Fibroblast of lung (primary cell): ENCODE measurements at regions not wholly inside any gene's neighbourhood (a gene's known extent, or its start where the extent isn't known, plus 50 kb on each side); places are given as distances from the start of the nearest gene placed in this dataset.

ENCODE experiments used
- DNase-seq, 2 donors: peaks; one replicate each; pipeline versions ENCODE4 v3.0.0 to v3.0.0-alpha.2; 2010; ENCODE audit warnings: low read depth in 2 of 2
- H2AFZ ChIP-seq: 2 replicates; pipeline ENCODE4 v1.5.1; 2012; ENCODE audit warnings: low read length, control low read depth, inconsistent platforms
- H3K27ac ChIP-seq: 2 replicates; pipeline ENCODE4 v1.5.1; 2011; ENCODE audit warnings: low read length, control low read depth; ENCODE audit not compliant: insufficient read depth
- H3K27me3 ChIP-seq: 2 replicates; pipeline ENCODE4 v1.5.1; 2011; ENCODE audit warnings: mild to moderate bottlenecking, low read length; ENCODE audit not compliant: control insufficient read depth, insufficient read depth
- H3K36me3 ChIP-seq: 2 replicates; pipeline ENCODE4 v1.5.1; 2011; ENCODE audit warnings: low read length; ENCODE audit not compliant: control insufficient read depth, insufficient read depth
- H3K4me1 ChIP-seq: 2 replicates; pipeline ENCODE4 v1.5.1; 2011; ENCODE audit warnings: low read length; ENCODE audit not compliant: control insufficient read depth, insufficient read depth; ENCODE audit errors: extremely low read depth
- H3K4me2 ChIP-seq: 2 replicates; pipeline ENCODE4 v1.5.1; 2011; ENCODE audit warnings: low read length, control low read depth; ENCODE audit not compliant: insufficient read depth; ENCODE audit errors: extremely low read depth
- H3K4me3 ChIP-seq, 4 experiments: fragments of 200-600 bp in 1 of 4; sonication (generic) in 1 of 4; replicated peaks in 1 of 4; 2 replicates each; pipeline ENCODE4 v1.5.1; 2011 to 2016; ENCODE audit warnings: low read length in 4 of 4, low read depth in 3 of 4, mild to moderate bottlenecking in 3 of 4, control low read depth in 2 of 4, inconsistent platforms in 1 of 4, mixed read lengths in 1 of 4; ENCODE audit not compliant: insufficient read depth in 1 of 4; ENCODE audit errors: control extremely low read depth in 1 of 4
- H3K79me2 ChIP-seq: 2 replicates; pipeline ENCODE4 v1.5.1; 2012; ENCODE audit warnings: mild to moderate bottlenecking, low read length, inconsistent platforms; ENCODE audit not compliant: control insufficient read depth, insufficient read depth
- H3K9ac ChIP-seq: 2 replicates; pipeline ENCODE4 v1.5.1; 2011; ENCODE audit warnings: mild to moderate bottlenecking, low read length, control low read depth; ENCODE audit not compliant: insufficient read depth
- H3K9me3 ChIP-seq: 2 replicates; pipeline ENCODE4 v1.5.1; 2012; ENCODE audit warnings: low read depth, low read length; ENCODE audit not compliant: control insufficient read depth, insufficient read depth
- H4K20me1 ChIP-seq: 2 replicates; pipeline ENCODE4 v1.5.1; 2011; ENCODE audit warnings: low read length; ENCODE audit not compliant: control insufficient read depth, insufficient read depth; ENCODE audit errors: extremely low read depth
- EZH2 ChIP-seq: IDR thresholded peaks from 2 replicates; pipeline ENCODE4 v1.5.1; 2012; ENCODE audit warnings: low read length, control low read depth, mild to moderate bottlenecking; ENCODE audit errors: missing control alignments
- TF ChIP-seq, protein P1 (sequence below), 2 donors: IDR thresholded peaks in 1 of 2; conservative IDR thresholded peaks in 1 of 2; 1 replicate in 1 of 2; 2 replicates in 1 of 2; pipeline ENCODE4 v1.5.1; 2011 to 2012; ENCODE audit warnings: low read length in 2 of 2, control low read depth in 1 of 2, inconsistent platforms in 1 of 2, low read depth in 1 of 2, mild to moderate bottlenecking in 1 of 2

DNA sequence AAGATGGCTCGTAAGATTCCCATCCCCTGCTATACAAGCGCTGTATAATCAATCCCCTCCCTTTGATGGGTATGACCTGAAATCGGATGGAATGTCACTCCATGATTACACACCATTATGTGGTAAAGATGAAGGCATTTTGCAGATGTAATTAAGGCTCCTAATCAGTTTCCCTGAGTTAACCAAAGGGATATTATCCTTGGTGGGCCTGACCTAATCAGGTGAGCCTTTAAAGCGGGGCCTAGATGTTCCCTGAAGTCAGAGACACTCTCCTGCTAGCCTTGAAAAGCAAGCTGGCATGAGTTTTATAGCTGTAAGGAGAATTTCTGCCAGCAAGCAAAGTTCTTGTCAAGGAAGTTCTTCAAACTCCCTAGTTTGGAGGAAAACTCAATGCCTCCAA lies 223.8 kb upstream of the FN1 start:
- Histone ChIP-seq H4K20me1 (no peaks in the 10 kb centered on the region), H3K4me2 (no peak overlapping the region), H2AFZ (no peak overlapping the region), H3K4me3 (no peak overlapping the region), H3K9ac (no peak overlapping the region), H3K27me3 (no peaks in the 10 kb centered on the region), H3K27ac (peak overlapping the region; percentile 63), H3K4me1 (peaks cover 16% of the 10 kb centered on the region), H3K9me3 (no peaks in the 10 kb centered on the region), H3K36me3 (no peaks in the 10 kb centered on the region), H3K79me2 (no peaks in the 10 kb centered on the region)
- DNase-seq = no peak
- TF ChIP-seq, protein P1, sequence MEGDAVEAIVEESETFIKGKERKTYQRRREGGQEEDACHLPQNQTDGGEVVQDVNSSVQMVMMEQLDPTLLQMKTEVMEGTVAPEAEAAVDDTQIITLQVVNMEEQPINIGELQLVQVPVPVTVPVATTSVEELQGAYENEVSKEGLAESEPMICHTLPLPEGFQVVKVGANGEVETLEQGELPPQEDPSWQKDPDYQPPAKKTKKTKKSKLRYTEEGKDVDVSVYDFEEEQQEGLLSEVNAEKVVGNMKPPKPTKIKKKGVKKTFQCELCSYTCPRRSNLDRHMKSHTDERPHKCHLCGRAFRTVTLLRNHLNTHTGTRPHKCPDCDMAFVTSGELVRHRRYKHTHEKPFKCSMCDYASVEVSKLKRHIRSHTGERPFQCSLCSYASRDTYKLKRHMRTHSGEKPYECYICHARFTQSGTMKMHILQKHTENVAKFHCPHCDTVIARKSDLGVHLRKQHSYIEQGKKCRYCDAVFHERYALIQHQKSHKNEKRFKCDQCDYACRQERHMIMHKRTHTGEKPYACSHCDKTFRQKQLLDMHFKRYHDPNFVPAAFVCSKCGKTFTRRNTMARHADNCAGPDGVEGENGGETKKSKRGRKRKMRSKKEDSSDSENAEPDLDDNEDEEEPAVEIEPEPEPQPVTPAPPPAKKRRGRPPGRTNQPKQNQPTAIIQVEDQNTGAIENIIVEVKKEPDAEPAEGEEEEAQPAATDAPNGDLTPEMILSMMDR (conservative IDR thresholded peaks at IDR 0.05 in 1 of 2, IDR thresholded peaks at IDR 0.05 in 1 of 2; ENCODE audit: low read depth in 1 of 2, low read length in 2 of 2) = no peak
- no peak for TF ChIP-seq EZH2

DNA sequence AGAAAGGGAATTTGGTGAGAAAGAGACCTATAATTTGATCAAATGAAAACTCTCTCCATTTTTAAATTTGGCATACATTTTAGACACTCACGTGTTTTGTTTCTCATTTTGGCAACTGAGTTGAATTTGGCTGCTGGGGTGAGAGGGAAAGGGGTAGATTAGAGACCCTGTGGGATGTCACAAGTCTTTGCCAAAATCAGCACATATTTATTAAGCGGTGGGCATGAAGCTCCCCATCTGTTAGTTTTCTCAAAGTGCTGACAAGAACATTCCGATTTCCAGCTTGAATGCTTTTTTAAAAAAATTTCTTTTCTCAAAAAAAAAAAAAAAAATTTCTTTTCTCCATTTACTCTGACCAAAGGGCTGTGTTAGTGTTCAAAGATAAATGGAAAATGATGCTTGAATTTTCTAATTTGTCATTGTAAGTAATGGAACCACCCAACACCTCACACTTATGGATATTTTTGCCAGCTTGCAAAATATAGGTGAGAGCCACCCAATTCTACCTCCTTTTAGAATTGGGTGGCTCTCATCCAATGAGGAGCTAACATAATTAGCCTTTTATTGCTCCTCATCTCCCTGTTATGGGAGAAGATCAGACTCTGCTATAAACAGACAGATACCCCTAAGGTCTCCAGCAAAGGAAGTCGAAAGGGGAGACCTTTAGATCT lies 222.9 kb upstream of the FN1 start:
- Histone ChIP-seq H3K4me1 (peaks cover 19% of the 10 kb centered on the region), H3K4me3 (no peak overlapping the region)
- peak in 1 of 2 donors; percentile 55 for DNase-seq

DNA sequence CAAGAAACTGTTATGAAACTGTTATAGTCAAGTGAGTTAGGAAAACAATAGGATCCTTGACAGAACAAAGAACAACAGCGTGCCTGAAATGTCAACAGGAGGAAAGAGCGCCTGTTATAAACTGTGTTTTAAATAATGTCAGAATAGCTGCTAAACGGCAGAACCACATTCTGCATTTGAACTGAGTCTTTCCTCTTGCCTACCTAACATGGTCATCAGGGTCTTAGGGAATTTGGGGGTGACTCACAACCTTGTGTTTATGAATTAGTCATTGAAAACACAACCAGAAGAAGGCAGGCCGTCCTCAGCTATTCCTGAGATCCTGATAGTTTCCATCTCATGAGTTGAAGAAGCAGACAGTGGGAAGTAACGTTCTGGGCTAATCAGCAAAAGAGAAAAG lies 222.0 kb upstream of the FN1 start:
- H3K27ac ChIP-seq = peak overlapping the region; percentile 50

More for the DNA sequence above, 222.9 kb upstream of the FN1 start:
- Histone ChIP-seq H3K4me2 (no peak overlapping the region), H3K9me3 (no peaks in the 10 kb centered on the region), H4K20me1 (no peaks in the 10 kb centered on the region), H3K79me2 (no peaks in the 10 kb centered on the region), H2AFZ (no peak overlapping the region), H3K27me3 (no peaks in the 10 kb centered on the region), H3K27ac (peak overlapping the region; percentile 50), H3K36me3 (no peaks in the 10 kb centered on the region), H3K9ac (no peak overlapping the region)
- TF ChIP-seq EZH2 = no peak
- TF ChIP-seq, protein P1 (conservative IDR thresholded peaks at IDR 0.05 in 1 of 2, IDR thresholded peaks at IDR 0.05 in 1 of 2; ENCODE audit: low read depth in 1 of 2, low read length in 2 of 2) = no peak

More for the DNA sequence above, 222.0 kb upstream of the FN1 start:
- Histone ChIP-seq H3K27me3 (no peaks in the 10 kb centered on the region), H2AFZ (no peak overlapping the region), H3K4me2 (no peak overlapping the region), H3K9me3 (no peaks in the 10 kb centered on the region), H3K9ac (no peak overlapping the region), H3K79me2 (no peaks in the 10 kb centered on the region), H3K4me1 (peaks cover 23% of the 10 kb centered on the region), H3K4me3 (no peak overlapping the region), H3K36me3 (no peaks in the 10 kb centered on the region), H4K20me1 (no peaks in the 10 kb centered on the region)
- TF ChIP-seq, protein P1 (conservative IDR thresholded peaks at IDR 0.05 in 1 of 2, IDR thresholded peaks at IDR 0.05 in 1 of 2; ENCODE audit: low read depth in 1 of 2, low read length in 2 of 2) = no peak
- TF ChIP-seq EZH2 = no peak
- DNase-seq = peak; percentile 98 to 99
